ENCODE measurements at regions not wholly inside any gene's neighbourhood (a gene's known extent, or its start where the extent isn't known, plus 50 kb on each side); places are given as distances from the start of the nearest gene placed in this dataset.
A peak's percentile ranks its signal among the peaks of the same experiment; 100 is the strongest.
"Not testable (repeated sequence)": the region's sequence is repeated elsewhere in the genome, so short reads cannot be mapped to it uniquely, and the experiment has no call there.

GRCh38 chr5:130541617-130542221 is 623.3 kb downstream of the HINT1 start:
- intact Hi-C loops (cut with DNase I, micrococcal nuclease), result no loop called here
- ATAC-seq (no peak), DNase-seq (no peak)

GRCh38 chr5:130536691-130537090 is 628.4 kb downstream of the HINT1 start:
- intact Hi-C loops (cut with DNase I, micrococcal nuclease), result no loop called here
- ATAC-seq, result no peak
- no peak for DNase-seq

GRCh38 chr5:130532786-130533185 is 628.5 kb downstream of the CHSY3 start:
- intact Hi-C loops (cut with DNase I, micrococcal nuclease), result no loop called here
- DNase-seq (no peak), ATAC-seq (no peak)

GRCh38 chr5:130529511-130530485 is 625.5 kb downstream of the CHSY3 start:
- intact Hi-C loops (cut with DNase I, micrococcal nuclease), result no loop called here
- DNase-seq, result no peak
- ATAC-seq, result no peak

- no peak for DNase-seq
- intact Hi-C loops (cut with DNase I, micrococcal nuclease), result no loop called here
- ATAC-seq, result no peak
These were observed 624.8 kb downstream of the CHSY3 start for GRCh38 chr5:130529111-130529510.

- ATAC-seq (no peak), DNase-seq (no peak)
- intact Hi-C loops (cut with DNase I, micrococcal nuclease), result no loop called here
These were observed 624.2 kb downstream of the CHSY3 start for GRCh38 chr5:130528474-130528873.

- no peak for ATAC-seq
- DNase-seq, result no peak
- intact Hi-C loops (cut with DNase I, micrococcal nuclease), result no loop called here
These were observed 622.4 kb downstream of the CHSY3 start for GRCh38 chr5:130526708-130527107.

GRCh38 chr5:130520211-130520610 is 615.9 kb downstream of the CHSY3 start:
- DNase-seq, result no peak
- intact Hi-C loops (cut with DNase I, micrococcal nuclease), result no loop called here
- ATAC-seq, result no peak

GRCh38 chr5:130514984-130515690 is 610.9 kb downstream of the CHSY3 start:
- intact Hi-C loops (cut with DNase I, micrococcal nuclease), result no loop called here
- ATAC-seq (no peak), DNase-seq (no peak)

- intact Hi-C loops (cut with DNase I, micrococcal nuclease), result no loop called here
- DNase-seq (no peak), ATAC-seq (no peak)
These were observed 598.4 kb downstream of the CHSY3 start for GRCh38 chr5:130502702-130503101.

- ATAC-seq (no peak), DNase-seq (no peak)
- intact Hi-C loops (cut with DNase I, micrococcal nuclease), result no loop called here
These were observed 597.0 kb downstream of the CHSY3 start for GRCh38 chr5:130501151-130501865.

- DNase-seq; ATAC-seq; intact Hi-C loops (cut with DNase I, micrococcal nuclease): not testable (repeated sequence)
These were observed 596.2 kb downstream of the CHSY3 start for GRCh38 chr5:130500495-130500894.

- DNase-seq (no peak), ATAC-seq (no peak)
- intact Hi-C loops (cut with DNase I, micrococcal nuclease), result no loop called here
These were observed 592.0 kb downstream of the CHSY3 start for GRCh38 chr5:130496215-130496614.

- DNase-seq, result no peak
- no peak for ATAC-seq
- intact Hi-C loops (cut with DNase I, micrococcal nuclease), result no loop called here
These were observed 584.0 kb downstream of the CHSY3 start for GRCh38 chr5:130488252-130488651.

- intact Hi-C loops (cut with DNase I, micrococcal nuclease), result no loop called here
- DNase-seq (no peak), ATAC-seq (no peak)
These were observed 575.0 kb downstream of the CHSY3 start for GRCh38 chr5:130479045-130479804.

- intact Hi-C loops (cut with DNase I, micrococcal nuclease), result no loop called here
- DNase-seq (no peak), ATAC-seq (peak; percentile 44)
These were observed 572.1 kb downstream of the CHSY3 start for GRCh38 chr5:130476325-130476724.

- intact Hi-C loops (cut with DNase I, micrococcal nuclease), result no loop called here
- DNase-seq, result no peak
- ATAC-seq, result no peak
These were observed 558.3 kb downstream of the CHSY3 start for GRCh38 chr5:130462516-130462915.

GRCh38 chr5:130455175-130455574 is 550.9 kb downstream of the CHSY3 start:
- intact Hi-C loops (cut with DNase I, micrococcal nuclease), result no loop called here
- no peak for ATAC-seq
- DNase-seq, result no peak

All from left colon (tissue), 2 donors.